NCI-H2227 treated with DMSO at 0.1 percent for 48 hours (cell line): ENCODE measurements at regions not wholly inside any gene's neighbourhood (a gene's known extent, or its start where the extent isn't known, plus 50 kb on each side); places are given as distances from the start of the nearest gene placed in this dataset.
"Not testable (repeated sequence)": the region's sequence is repeated elsewhere in the genome, so short reads cannot be mapped to it uniquely, and the experiment has no call there.

ENCODE experiments used
- DNase-seq: peaks from one replicate; lab custom pipeline; 2025; lab: John Stamatoyannopoulos, UW

DNA sequence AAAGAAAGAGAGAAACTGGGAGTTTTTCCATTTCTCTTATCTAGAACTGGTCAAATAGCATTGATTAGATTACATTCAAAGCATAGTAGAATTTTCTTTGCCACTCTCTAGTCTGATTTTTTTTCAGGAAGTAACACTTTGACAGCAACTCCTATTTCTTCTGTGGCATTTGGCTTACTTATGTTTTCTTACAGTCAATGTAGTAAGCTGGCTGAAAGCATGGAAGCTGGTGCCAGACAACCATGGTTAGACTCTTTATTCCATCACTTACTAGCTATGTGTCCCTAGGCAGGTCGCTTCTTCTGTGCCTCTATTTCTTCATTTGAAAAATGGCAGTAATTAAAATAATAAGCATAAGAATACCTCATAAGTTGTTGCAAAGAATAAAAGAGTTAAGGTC, 54.2 kb upstream of the OPRM1 start:
- no peak for DNase-seq

DNA sequence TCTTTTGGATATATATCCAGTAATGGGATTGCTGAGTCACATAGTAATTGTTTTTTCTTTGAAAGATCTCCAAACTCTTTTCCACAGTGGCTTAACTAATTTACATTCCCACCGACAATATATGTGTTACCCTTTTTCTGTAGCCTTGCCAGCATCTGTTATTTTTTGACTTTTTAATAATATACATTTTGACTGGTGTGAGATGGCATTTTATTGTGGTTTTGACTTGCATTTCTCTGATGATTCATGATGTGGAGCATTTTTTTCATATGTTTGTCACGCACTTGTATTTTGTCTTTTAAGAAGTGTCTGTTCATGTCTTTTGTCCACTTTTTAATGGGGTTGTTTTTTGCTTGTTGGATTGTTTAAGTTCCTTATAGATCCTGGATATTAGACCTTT, 58.9 kb upstream of the OPRM1 start:
- no peak for DNase-seq

DNA sequence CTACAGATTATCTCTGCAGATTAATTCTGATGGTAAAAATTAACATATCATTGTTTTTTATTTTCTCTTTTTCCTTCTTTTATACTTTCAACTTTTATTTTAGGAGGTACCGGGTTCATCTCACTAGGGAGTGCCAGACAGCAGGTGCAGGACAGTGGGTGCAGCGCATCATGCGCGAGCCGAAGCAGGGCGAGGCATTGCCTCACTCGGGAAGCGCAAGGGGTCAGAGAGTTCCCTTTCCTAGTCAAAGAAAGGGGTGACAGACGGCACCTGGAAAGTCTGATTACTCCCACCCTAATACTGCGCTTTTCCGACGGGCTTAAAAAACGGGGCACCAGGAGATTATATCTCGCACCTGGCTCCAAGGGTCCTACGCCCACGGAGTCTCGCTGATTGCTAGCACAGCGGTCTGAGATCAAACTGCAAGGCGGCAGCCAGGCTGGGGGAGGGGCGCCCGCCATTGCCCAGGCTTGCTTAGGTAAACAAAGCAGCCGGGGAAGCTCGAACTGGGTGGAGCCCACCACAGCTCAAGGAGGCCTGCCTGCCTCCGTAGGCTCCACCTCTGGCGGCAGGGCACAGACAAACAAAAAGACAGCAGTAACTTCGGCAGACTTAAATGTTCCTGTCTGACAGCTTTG, 60.0 kb upstream of the OPRM1 start:
- not testable (repeated sequence) for DNase-seq

DNA sequence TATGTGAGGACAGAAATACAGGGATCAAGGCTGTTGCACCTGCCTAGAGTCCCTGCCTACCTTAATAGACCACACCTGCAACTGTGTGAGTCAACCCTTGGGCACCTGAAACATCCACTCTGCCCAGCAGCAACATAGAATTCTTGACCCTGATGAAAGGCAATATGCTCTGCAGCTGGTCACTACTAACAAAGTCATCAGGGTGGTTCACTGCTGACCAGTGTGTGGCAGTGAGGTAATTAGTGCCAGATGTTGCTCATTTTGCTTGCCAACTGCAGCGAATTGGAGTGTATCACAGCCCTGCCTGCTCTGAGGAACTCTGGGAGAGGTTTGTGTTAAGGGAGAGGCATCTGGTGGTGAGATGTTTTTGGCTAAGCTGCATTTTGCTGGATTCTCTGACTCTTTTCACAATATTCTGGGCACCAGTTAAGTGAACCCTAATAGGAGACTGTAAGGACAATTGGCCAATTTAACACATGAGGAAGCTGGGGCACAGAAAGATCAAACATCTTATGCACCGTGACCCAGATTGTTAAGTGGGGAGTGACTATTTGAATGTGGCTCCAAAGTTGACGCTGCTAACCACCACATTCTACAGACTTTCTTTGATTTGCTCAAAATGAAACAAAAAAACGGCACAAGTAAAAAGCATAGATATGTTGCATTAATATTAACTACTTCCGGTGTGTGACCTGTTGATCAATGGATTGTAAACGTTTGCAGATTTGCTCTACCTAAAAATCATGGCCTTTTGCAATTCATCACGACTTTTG, 61.9 kb upstream of the OPRM1 start:
- DNase-seq = no peak

GRCh38 chr6:153966001-153966400, 73.0 kb upstream of the OPRM1 start:
- no peak for DNase-seq

DNA sequence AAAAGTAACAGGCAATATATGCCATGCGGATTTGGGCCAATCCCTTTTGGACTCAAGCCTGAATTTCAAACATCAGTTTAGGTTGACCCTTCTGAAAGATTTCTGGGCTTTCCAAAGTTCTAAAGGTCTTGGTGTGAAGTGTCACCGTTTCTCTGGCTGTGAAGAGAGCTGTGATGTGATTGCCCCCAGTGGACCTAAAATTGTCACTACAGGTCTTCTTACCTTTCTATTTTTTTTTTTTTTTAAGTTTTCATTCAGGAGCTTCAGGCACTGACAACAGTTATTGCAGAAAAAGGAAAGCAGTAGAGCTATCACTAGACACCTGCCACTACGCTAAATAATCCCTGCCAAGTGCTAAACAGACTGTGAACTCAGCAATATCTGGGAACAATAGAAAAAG, 75.7 kb upstream of the OPRM1 start:
- DNase-seq = no peak

DNA sequence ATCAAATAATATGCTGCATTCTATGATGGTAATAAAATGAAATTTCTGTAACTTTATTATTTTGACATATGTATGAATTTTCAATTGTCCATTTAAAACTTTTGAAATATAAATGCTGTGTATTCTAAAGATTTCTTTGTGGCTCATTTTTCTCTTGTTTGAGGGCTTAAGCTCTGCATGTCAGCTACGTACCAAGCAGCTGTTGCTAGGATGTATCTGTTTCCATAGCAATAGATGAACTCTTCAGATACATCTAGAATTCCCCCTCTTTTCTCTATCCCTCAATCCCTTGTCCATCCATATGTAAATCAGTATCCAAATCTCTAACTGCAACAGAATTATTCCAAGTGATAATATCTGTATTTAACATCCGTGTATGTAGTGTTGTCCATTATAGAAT, 76.5 kb upstream of the OPRM1 start:
- no peak for DNase-seq

DNA sequence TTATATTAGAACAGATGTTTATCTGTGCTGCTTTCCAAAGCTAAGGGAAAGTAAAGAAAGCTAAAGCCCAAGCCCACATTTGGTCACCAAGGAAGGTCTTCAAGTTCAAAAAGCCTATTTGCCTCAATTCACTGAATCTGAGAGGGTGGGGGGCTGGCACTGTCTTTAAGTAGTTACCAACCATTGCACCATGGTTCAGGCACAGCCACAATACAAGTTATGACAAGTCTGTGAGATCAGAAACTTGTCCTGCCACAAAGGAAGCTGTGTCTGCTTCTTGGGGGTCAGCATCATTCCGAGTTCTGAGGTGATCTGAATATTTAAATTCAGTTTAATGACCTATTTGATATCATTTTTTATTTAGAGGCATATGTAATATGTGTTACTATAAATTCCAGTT, 78.3 kb upstream of the OPRM1 start:
- no peak for DNase-seq

- no peak for DNase-seq
These were observed 78.8 kb upstream of the OPRM1 start for GRCh38 chr6:153960281-153960680.

DNA sequence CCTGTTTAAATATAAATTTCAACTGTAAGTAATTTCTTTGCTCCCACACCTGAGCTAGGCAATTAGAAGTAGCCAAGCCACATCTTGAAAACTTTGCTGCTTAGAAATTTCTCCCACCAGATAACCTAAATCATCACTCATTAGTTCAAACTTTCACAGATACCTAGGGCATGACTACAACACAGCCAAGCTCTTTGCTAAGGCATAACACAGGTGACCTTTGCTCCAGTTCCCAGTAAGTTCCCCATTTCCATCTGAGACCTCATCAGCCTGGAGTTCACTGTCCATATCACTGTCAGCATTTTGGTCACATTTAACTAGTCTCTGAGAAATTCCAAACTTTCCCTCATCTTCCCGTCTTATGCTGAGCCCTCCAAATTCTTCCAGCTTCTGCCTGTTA, 79.8 kb upstream of the OPRM1 start:
- DNase-seq = no peak

- no peak for DNase-seq
These were observed 80.2 kb upstream of the OPRM1 start for GRCh38 chr6:153958860-153959259.

- no peak for DNase-seq
These were observed 81.6 kb upstream of the OPRM1 start for GRCh38 chr6:153957394-153957793.

DNA sequence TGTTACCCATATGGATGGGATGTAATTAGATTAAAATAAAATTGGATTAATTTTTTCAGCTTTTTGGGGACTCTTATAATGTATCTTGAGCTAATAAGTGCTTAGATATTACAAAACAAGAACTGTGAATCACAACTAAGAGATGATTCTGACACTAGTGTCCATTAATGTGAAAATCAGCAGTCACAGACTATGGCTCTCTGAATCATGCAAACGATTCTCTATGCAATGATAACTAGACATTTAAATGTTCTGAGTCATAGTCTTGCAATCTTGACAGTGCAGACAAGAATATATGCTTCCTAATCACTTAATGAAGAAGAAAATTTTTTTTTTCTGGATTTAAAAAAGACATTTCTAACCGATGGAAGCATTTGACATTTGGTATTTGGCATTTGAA, 82.2 kb upstream of the OPRM1 start:
- DNase-seq = no peak

- DNase-seq = no peak
These were observed 89.4 kb upstream of the OPRM1 start for GRCh38 chr6:153949616-153950015.

DNA sequence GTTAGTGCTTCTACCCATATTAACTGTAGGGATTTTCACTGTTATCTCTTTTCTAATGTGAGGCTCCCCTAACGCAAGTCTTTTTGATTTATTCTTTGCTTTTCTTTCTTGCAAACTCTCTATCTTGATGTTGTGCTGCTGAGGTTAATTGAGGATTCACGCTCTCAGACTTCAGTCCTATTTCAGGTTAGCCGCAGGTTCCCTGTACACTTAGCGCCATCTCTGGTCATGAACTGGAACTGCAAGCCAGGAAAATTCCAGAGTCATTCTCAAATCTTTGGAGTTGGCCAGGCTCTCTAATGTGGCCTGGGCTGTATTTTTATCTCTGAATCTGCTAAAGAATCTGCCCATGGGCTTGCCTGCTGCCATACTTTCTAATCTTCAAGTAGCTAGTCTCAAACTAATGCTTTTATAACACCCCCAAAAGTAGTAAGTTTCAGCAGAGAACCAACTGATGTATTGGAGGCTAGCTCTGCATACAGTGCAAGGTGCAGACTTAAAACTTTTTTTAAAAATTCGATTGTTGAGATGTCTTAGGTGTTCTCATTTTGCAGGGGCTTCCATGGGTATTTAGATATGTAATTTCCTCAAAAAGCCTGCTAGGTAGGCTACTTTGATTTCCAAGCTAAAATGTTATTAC, 91.1 kb upstream of the OPRM1 start:
- no peak for DNase-seq

- DNase-seq = no peak
These were observed 94.8 kb upstream of the OPRM1 start for GRCh38 chr6:153944201-153944600.

DNA sequence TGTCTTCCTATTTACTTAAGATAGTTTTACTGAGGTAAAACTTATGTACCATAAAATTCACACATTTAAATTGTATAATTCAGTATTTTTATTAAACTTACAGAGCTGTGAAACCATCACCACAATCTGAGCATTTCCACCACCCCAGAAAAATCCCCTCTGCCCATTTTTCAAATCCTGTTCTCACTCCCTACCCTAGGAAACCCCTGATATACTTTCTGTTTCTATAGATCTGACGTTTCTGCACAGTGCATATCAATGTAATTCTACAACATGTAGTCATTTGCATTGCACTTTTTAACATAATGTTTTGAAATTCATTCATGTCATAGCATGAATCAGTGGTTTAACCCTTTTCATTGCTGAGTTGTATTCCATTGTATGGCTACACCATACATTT, 96.7 kb upstream of the OPRM1 start:
- no peak for DNase-seq

- no peak for DNase-seq
These were observed 97.3 kb upstream of the OPRM1 start for GRCh38 chr6:153941768-153942167.

DNA sequence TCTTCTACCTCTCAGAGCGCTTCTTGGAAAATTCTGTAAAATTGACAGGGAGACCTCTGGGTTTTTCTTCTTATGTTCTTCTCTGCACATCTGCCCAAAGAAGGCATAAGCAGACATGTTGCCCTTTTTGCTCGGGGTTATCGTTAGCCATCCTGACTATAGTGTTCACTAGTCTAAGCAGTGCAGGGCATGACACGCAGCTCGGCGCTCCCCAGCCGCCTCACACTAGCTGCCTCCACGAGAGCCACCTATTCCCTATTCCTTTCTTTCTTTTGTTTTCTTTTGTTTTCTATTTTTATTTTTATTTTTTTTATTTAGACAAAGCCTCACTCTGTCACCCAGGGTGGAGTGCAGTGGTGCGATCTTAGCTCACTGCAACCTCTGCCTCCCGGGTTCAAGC, 100.2 kb upstream of the OPRM1 start:
- no peak for DNase-seq

DNA sequence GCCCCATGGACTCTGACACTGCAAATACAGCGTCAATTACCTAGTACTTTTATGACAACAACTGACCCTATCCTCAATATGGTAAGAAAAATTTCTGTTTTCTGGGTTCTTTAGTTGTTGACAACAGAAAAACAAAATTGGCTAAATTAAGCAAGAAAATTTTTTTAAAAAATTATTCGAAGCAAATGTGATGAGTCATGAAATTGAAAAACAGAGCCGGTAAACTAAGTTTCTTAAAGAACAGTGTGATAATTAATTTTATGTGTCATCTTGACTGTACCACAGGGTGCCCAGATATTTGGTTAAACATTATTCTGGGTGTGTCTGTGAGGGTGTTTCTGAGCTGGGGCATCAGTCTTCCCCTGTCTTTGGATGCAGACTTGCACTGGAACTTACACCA, 107.6 kb upstream of the OPRM1 start:
- no peak for DNase-seq

DNA sequence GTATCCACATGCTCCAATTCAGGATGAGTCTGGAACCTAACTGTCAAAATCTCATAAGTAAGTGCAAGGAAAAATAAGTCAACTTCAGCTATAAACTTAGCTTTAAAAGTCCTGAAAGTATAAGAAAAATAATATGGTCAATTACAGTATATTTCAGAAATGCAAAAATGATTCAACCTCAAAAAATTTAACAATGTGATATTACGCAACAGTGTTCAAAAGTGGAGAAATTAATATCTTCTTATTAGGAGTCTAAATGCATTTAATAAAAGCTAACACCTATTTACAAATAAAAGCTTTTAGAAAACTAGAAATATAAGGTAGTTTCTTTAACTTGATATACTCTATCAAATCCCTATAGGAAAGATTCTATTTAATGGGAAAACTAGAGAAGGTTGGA, 111.2 kb upstream of the OPRM1 start:
- DNase-seq = no peak

DNA sequence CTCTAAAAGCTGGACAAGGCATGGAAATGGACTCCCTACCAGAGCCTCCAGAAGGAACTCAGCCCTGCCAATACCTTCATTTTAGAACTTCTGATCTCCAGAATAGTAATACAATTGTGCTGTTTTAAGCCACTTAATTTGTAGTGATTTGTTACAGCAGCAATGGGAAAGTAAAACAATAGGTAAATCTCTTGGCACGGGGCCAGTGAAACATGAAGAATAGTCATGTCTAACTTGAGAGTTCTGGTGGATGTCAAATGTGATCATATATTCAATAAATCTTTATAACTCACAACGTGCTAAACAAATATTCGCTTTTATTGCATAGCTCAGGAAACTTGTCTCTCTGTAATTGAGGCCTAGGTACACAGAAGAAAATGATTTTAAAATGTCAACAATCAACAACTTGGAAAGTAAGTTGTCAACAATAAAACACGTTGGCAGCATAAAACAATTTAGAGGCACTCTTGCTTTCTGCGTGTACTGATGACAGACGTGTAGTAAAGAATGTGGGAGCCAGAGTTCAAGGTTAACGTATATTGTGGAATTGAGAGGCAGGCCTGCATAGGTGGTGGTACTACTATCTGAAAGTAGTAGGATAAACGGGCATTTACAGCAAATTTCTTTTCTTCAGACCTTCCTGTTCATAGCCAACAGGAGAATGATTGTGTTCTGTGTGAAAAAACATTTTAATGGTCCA, 140.5 kb upstream of the OPRM1 start:
- no peak for DNase-seq

DNA sequence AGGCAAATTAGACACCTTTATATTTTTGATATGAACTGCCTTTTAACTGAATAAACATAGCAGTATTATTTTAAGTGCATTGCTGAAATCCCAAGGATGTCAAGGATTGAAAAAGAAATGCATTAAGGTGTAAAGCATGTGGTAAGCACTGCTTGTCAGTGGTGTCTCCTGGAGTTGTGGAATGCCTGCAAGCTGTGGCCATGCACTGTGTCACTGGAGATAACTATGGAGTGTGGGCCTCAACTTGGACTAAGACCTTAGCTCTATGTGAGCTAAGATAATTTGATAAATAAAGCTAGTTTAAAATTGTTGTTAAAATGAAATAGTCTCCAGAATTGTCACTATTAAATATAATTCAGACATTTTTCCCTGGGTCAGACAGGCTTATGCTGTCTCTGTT, 156.6 kb upstream of the OPRM1 start:
- no peak for DNase-seq
